ENCODE measurements at regions not wholly inside any gene's neighbourhood (a gene's known extent, or its start where the extent isn't known, plus 50 kb on each side); places are given as distances from the start of the nearest gene placed in this dataset.

- H3K9me2 ChIP-seq (replicated peaks; ENCODE audit: insufficient read depth, low read length), result no peaks in the 10 kb centered on the region
- H2AFZ ChIP-seq (ENCODE audit: low read length), result no peak overlapping the region
- no peaks in the 10 kb centered on the region for H3F3A ChIP-seq (ENCODE audit: insufficient read depth, low read length)
- no peak overlapping the region for H3K27ac ChIP-seq (ENCODE audit: low read length)
- no peak for DNase-seq
- H3K4me2 ChIP-seq (ENCODE audit: low read depth, low read length), result no peak overlapping the region
- H4K20me1 ChIP-seq (ENCODE audit: insufficient read depth, low read length), result no peaks in the 10 kb centered on the region
- no peaks in the 10 kb centered on the region for H3K36me3 ChIP-seq (replicated peaks; ENCODE audit: insufficient read depth, low read length)
- no peak overlapping the region for H3K4me3 ChIP-seq (ENCODE audit: low read length)
- H3K79me2 ChIP-seq (ENCODE audit: low read length), result no peaks in the 10 kb centered on the region
- H3K4me1 ChIP-seq (ENCODE audit: low read length), result no peaks in the 10 kb centered on the region
- H3K9me3 ChIP-seq (replicated peaks; ENCODE audit: insufficient read depth, low read length), result no peaks in the 10 kb centered on the region
- H3K27me3 ChIP-seq (replicated peaks; ENCODE audit: insufficient read depth, low read length), result no peaks in the 10 kb centered on the region
- TF ChIP-seq EZH2 (optimal IDR thresholded peaks at IDR 0.05; ENCODE audit: low read depth, low read length) (no peak), EZH2phosphoT487 (IDR thresholded peaks at IDR 0.05; ENCODE audit: low read length) (no peak), CTCF (IDR thresholded peaks at IDR 0.05; ENCODE audit: low read length) (no peak)
- no peak overlapping the region for H3K9ac ChIP-seq (ENCODE audit: low read length)
These were observed 465.6 kb upstream of the LINC00305 start for GRCh38 chr18:64614446-64614845.

DNA sequence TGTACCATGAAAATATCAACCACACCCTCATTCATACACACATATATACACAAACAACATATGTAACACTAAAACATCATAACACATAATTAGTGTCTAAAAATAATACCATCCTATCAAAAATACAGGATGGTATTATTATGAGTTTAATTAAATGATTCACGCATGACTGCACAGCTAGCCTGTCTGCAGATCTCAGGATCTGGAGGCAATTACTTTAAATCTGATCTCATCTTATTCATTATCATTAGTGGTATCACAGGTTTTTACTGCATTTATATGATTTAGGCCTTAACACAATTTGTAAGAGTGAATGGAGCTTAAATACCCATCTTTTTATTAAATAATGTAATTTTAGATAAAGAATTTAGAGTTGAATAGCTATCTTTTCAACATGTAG is 443.4 kb upstream of the LINC00305 start:
- Histone ChIP-seq H3K9ac (ENCODE audit: low read length) (no peak overlapping the region), H3K9me2 (replicated peaks; ENCODE audit: insufficient read depth, low read length) (no peaks in the 10 kb centered on the region), H3K27me3 (replicated peaks; ENCODE audit: insufficient read depth, low read length) (no peaks in the 10 kb centered on the region), H3K9me3 (replicated peaks; ENCODE audit: insufficient read depth, low read length) (no peaks in the 10 kb centered on the region), H2AFZ (ENCODE audit: low read length) (no peak overlapping the region), H4K20me1 (ENCODE audit: insufficient read depth, low read length) (no peaks in the 10 kb centered on the region), H3K4me3 (ENCODE audit: low read length) (no peak overlapping the region), H3F3A (ENCODE audit: insufficient read depth, low read length) (no peaks in the 10 kb centered on the region), H3K27ac (ENCODE audit: low read length) (no peak overlapping the region), H3K79me2 (ENCODE audit: low read length) (no peaks in the 10 kb centered on the region), H3K4me1 (ENCODE audit: low read length) (no peaks in the 10 kb centered on the region), H3K36me3 (replicated peaks; ENCODE audit: insufficient read depth, low read length) (no peaks in the 10 kb centered on the region), H3K4me2 (ENCODE audit: low read depth, low read length) (no peak overlapping the region)
- DNase-seq, result no peak
- TF ChIP-seq EZH2 (optimal IDR thresholded peaks at IDR 0.05; ENCODE audit: low read depth, low read length), result no peak
- no peak for TF ChIP-seq EZH2phosphoT487 (IDR thresholded peaks at IDR 0.05; ENCODE audit: low read length)
- no peak for TF ChIP-seq CTCF (IDR thresholded peaks at IDR 0.05; ENCODE audit: low read length)

- H4K20me1 ChIP-seq (ENCODE audit: insufficient read depth, low read length), result no peaks in the 10 kb centered on the region
- TF ChIP-seq EZH2phosphoT487 (IDR thresholded peaks at IDR 0.05; ENCODE audit: low read length) (no peak), EZH2 (optimal IDR thresholded peaks at IDR 0.05; ENCODE audit: low read depth, low read length) (no peak), CTCF (IDR thresholded peaks at IDR 0.05; ENCODE audit: low read length) (no peak)
- H3K9me3 ChIP-seq (replicated peaks; ENCODE audit: insufficient read depth, low read length), result no peaks in the 10 kb centered on the region
- no peak overlapping the region for H2AFZ ChIP-seq (ENCODE audit: low read length)
- no peak overlapping the region for H3K27ac ChIP-seq (ENCODE audit: low read length)
- no peak for DNase-seq
- H3K4me2 ChIP-seq (ENCODE audit: low read depth, low read length), result no peak overlapping the region
- no peaks in the 10 kb centered on the region for H3K27me3 ChIP-seq (replicated peaks; ENCODE audit: insufficient read depth, low read length)
- no peaks in the 10 kb centered on the region for H3K4me1 ChIP-seq (ENCODE audit: low read length)
- no peak overlapping the region for H3K9ac ChIP-seq (ENCODE audit: low read length)
- H3K36me3 ChIP-seq (replicated peaks; ENCODE audit: insufficient read depth, low read length), result no peaks in the 10 kb centered on the region
- H3F3A ChIP-seq (ENCODE audit: insufficient read depth, low read length), result no peaks in the 10 kb centered on the region
- no peaks in the 10 kb centered on the region for H3K9me2 ChIP-seq (replicated peaks; ENCODE audit: insufficient read depth, low read length)
- no peaks in the 10 kb centered on the region for H3K79me2 ChIP-seq (ENCODE audit: low read length)
- no peak overlapping the region for H3K4me3 ChIP-seq (ENCODE audit: low read length)
These were observed 440.1 kb upstream of the LINC00305 start for GRCh38 chr18:64589000-64589399.

All from MM.1S (cell line).